SU-DHL-6 (cell line): ENCODE measurements at regions not wholly inside any gene's neighbourhood (a gene's known extent, or its start where the extent isn't known, plus 50 kb on each side); places are given as distances from the start of the nearest gene placed in this dataset.

Experiments used
- H2AFZ ChIP-seq: fragments of 200-600 bp; sonication (generic); 2 replicates; pipeline ENCODE4 v1.6.1; 2014; ENCODE audit warnings: low read depth, mild to moderate bottlenecking, moderate library complexity, mixed read lengths, antibody characterized with exemption, low read length; ENCODE audit not compliant: severe bottlenecking
- H3F3A ChIP-seq: fragments of 200-600 bp; shearing (Covaris generic); 2 replicates; pipeline ENCODE4 v1.6.0; 2016; ENCODE audit warnings: antibody characterized with exemption, mild to moderate bottlenecking; ENCODE audit not compliant: insufficient read depth
- H3K27ac ChIP-seq: fragments of 200-600 bp; sonication (generic); 2 replicates; pipeline ENCODE4 v1.5.1; 2016; ENCODE audit warnings: low read depth, mild to moderate bottlenecking, low read length, moderate library complexity, mixed read lengths
- H3K27me3 ChIP-seq: fragments of 200-600 bp; sonication (generic), shearing (Covaris generic); 2 replicates; pipeline ENCODE4 v1.6.0; 2014; ENCODE audit warnings: mild to moderate bottlenecking, low read length
- H3K36me3 ChIP-seq: fragments of 200-600 bp; sonication (generic); 2 replicates; pipeline ENCODE4 v1.6.1; 2014; ENCODE audit warnings: mild to moderate bottlenecking, low read length, mixed read lengths
- H3K4me2 ChIP-seq: fragments of 300-600, 200-600 bp; shearing (Covaris generic), sonication (generic); 2 replicates; pipeline ENCODE4 v1.6.0; 2014; ENCODE audit warnings: low read length, low read depth, mild to moderate bottlenecking; ENCODE audit not compliant: poor library complexity, severe bottlenecking
- H3K4me3 ChIP-seq: fragments of 200-600 bp; sonication (generic); 2 replicates; pipeline ENCODE4 v1.5.1; 2014; ENCODE audit warnings: antibody characterized with exemption, low read length, mild to moderate bottlenecking, mixed read lengths; ENCODE audit not compliant: insufficient read depth, poor library complexity, severe bottlenecking
- H3K79me2 ChIP-seq: fragments of 200-600 bp; sonication (generic); 2 replicates; pipeline ENCODE4 v1.6.1; 2014; ENCODE audit warnings: mild to moderate bottlenecking, low read length, moderate library complexity; ENCODE audit not compliant: insufficient read depth
- H3K9ac ChIP-seq: fragments of 200-600 bp; sonication (generic); 2 replicates; pipeline ENCODE4 v1.7.0; 2014; ENCODE audit warnings: mild to moderate bottlenecking, low read length
- H3K9me2 ChIP-seq: fragments of 200-600 bp; sonication (generic); replicated peaks from 2 replicates; pipeline ENCODE4 v1.6.1; 2014; ENCODE audit warnings: low read length; ENCODE audit not compliant: insufficient read depth
- H3K9me3 ChIP-seq: fragments of 200-600 bp; sonication (generic); 2 replicates; pipeline ENCODE4 v1.6.1; 2014; ENCODE audit warnings: low read length, mixed read lengths; ENCODE audit not compliant: insufficient read depth
- H4K20me1 ChIP-seq: fragments of 200-600 bp; sonication (generic); 2 replicates; pipeline ENCODE4 v1.6.1; 2014; ENCODE audit warnings: low read depth, mild to moderate bottlenecking, antibody characterized with exemption, low read length, moderate library complexity, mixed read lengths
- EZH2phosphoT487 ChIP-seq: fragments of 200-600 bp; sonication (generic), shearing (Covaris generic); conservative IDR thresholded peaks from 2 replicates; pipeline ENCODE4 v1.6.1; 2018; ENCODE audit warnings: mild to moderate bottlenecking, antibody characterized with exemption, low read length, moderate library complexity, mixed read lengths
- TF ChIP-seq, protein P1 (sequence below): fragments of 200-600 bp; sonication (generic); IDR thresholded peaks from one replicate; pipeline ENCODE4 v1.5.1; 2017; ENCODE audit warnings: antibody characterized with exemption, mild to moderate bottlenecking, low read length, moderate library complexity; ENCODE audit not compliant: insufficient read depth, poor library complexity, severe bottlenecking

DNA sequence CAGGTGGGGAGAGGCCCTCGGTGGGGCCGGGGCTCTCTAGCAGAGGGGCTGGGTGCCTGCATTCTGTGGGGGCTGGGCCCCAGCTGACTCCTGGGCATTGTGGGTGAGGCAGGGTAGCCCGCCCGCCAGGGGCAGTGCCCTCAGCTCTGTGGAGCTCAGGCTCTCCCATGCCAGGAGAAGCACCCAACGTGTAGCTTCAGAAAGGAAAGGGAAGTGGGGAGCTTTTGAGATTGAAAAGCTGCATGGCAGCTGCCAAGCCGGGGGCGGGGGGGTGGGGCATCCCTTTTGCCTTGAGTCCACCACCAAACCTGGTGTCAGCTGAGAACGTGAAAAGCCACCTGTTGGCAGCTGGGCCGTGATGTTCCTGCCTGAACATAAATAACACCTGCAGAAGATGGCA is 192.1 kb upstream of the CIBAR2 start:
- peaks cover 11% of the 10 kb centered on the region for H3F3A ChIP-seq
- no peak overlapping the region; the same call in 1 of the 2 replicates for H3K27ac ChIP-seq
- no peaks in the 10 kb centered on the region for H3K9me3 ChIP-seq
- no peak overlapping the region for H3K9ac ChIP-seq
- no peaks in the 10 kb centered on the region for H3K79me2 ChIP-seq
- no peak overlapping the region for H3K4me3 ChIP-seq
- H2AFZ ChIP-seq = no peak overlapping the region
- H3K4me2 ChIP-seq = no peak overlapping the region
- H3K27me3 ChIP-seq = no peaks in the 10 kb centered on the region
- no peaks in the 10 kb centered on the region for H3K36me3 ChIP-seq
- no peaks in the 10 kb centered on the region for H4K20me1 ChIP-seq
- no peak for TF ChIP-seq EZH2phosphoT487
- no peaks in the 10 kb centered on the region for H3K9me2 ChIP-seq

DNA sequence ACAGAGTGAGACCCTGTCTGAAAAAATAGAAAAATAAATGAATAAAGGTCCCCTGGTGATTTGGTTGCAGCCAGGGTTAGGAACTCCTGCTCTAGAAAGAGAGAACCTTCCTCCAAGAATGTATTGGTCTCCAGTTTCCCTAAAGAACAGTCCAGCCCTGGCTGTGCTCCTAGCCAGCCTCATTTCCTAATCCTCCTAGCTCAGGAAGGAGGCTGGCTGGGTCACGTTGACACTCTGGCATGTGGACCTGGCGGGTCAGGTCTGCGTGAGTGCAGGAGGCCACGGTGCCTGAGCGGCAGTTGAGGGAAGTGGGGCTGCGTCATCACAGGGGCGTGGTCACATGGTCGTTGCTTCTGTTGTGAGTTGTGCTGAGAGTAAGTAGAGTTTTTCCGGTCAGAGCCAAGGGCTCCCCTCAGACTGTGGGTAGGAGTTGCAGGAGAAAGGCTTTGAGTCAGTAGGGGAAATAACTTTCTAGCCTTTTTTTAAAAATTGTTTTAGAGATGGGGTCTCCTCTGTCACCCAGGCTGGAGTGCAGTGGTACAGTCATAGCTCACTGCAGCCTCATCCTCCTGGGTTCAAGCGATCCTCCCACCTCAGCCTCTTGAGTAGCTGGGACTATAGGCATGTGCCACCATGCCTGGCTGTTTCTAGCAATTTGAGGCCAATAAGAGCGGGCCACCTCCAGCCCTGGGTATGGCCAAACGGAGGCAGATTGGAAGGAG is 194.0 kb upstream of the CIBAR2 start:
- Histone ChIP-seq H3K9me2 (no peaks in the 10 kb centered on the region), H2AFZ (peak overlapping the region; percentile 43), H3K4me2 (peak overlapping the region; percentile 21), H3K27ac (peak overlapping the region; percentile 11), H3K36me3 (no peaks in the 10 kb centered on the region), H3K4me3 (no peak overlapping the region), H3K79me2 (no peaks in the 10 kb centered on the region), H3F3A (peaks cover 19% of the 10 kb centered on the region), H3K9me3 (no peaks in the 10 kb centered on the region), H4K20me1 (no peaks in the 10 kb centered on the region), H3K27me3 (no peaks in the 10 kb centered on the region), H3K9ac (no peak overlapping the region)
- no peak for TF ChIP-seq EZH2phosphoT487
- TF ChIP-seq, protein P1, sequence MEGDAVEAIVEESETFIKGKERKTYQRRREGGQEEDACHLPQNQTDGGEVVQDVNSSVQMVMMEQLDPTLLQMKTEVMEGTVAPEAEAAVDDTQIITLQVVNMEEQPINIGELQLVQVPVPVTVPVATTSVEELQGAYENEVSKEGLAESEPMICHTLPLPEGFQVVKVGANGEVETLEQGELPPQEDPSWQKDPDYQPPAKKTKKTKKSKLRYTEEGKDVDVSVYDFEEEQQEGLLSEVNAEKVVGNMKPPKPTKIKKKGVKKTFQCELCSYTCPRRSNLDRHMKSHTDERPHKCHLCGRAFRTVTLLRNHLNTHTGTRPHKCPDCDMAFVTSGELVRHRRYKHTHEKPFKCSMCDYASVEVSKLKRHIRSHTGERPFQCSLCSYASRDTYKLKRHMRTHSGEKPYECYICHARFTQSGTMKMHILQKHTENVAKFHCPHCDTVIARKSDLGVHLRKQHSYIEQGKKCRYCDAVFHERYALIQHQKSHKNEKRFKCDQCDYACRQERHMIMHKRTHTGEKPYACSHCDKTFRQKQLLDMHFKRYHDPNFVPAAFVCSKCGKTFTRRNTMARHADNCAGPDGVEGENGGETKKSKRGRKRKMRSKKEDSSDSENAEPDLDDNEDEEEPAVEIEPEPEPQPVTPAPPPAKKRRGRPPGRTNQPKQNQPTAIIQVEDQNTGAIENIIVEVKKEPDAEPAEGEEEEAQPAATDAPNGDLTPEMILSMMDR = no peak

DNA sequence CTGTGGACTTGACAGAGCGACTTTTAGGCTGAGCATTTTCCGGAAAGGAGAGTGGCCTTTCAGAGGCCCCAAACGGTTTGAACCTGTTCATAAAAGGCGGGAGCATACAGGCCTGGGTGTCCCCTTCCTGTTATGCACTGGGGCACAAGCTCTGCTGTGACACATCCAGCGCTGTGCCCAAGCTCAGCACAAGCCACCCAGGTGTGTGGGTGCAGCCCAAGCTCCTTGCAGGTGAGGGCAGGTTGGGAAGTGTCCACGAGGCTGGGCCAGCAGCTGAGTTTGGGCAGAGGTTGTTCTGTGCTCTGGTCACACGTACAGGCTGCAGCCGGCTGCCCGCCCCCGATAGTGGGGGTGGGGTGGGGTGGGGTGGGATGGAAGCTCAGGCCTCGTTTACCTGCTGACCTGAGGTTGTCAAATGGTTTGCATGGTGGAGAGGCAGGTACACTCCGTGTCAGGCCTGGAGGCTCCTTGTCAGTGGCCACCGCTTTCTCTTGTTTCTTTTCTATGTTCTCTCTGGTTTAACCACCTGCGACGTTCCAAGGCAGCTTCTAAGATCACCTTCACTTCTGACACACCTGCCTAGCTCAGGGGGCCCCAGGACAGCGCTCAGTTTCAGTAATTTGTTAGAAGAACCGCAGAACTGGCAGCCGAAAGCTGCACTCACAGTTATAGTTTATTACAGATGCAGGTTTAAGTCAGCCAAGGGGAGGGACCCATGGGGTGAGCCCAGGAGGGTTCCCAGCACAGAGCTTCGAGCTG is 194.7 kb upstream of the CIBAR2 start:
- no peaks in the 10 kb centered on the region for H3K27me3 ChIP-seq
- no peak overlapping the region for H3K4me2 ChIP-seq
- no peaks in the 10 kb centered on the region for H3K79me2 ChIP-seq
- no peaks in the 10 kb centered on the region for H4K20me1 ChIP-seq
- no peak overlapping the region for H3K4me3 ChIP-seq
- H3K27ac ChIP-seq = peak overlapping the region; percentile 11
- H3K9me3 ChIP-seq = no peaks in the 10 kb centered on the region
- H3K36me3 ChIP-seq = no peaks in the 10 kb centered on the region
- peaks cover 19% of the 10 kb centered on the region for H3F3A ChIP-seq
- no peaks in the 10 kb centered on the region for H3K9me2 ChIP-seq
- no peak for TF ChIP-seq EZH2phosphoT487
- TF ChIP-seq, protein P1 = no peak
- no peak overlapping the region for H2AFZ ChIP-seq
- no peak overlapping the region for H3K9ac ChIP-seq
